ENCODE measurements at regions not wholly inside any gene's neighbourhood (a gene's known extent, or its start where the extent isn't known, plus 50 kb on each side); places are given as distances from the start of the nearest gene placed in this dataset.

DNA sequence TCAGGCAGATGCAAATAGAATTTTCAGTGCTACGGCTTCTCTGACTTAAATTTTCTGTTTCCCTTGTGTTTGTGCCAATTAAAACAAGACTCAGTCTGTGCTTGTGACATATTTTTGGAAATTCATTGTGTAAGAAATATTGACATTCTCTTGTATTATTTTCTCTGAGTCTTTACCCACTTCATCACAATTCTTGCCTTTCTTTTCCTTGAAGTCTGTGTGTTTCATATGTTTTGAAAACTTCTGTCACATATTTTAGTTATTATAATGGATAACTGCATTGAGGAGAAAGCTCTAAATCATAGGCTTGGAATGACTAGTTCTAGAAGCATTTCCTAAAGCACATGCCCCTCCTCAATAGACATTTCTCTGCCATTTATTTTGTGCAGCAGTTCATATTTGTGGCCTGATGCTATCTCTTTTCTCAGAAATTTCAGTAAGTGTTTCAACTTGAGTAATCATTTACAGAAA, 206.6 kb downstream of the PALM2AKAP2 start:
- no peak for DNase-seq
- WGBS, 2 donors = 74 to 84% methylated on average over 1 of the region's 1 CpG
- Histone ChIP-seq H3K27me3 (no peaks in the 10 kb centered on the region), H3K4me3 (no peak overlapping the region), H3K4me1 (no peaks in the 10 kb centered on the region), H3K36me3 (no peaks in the 10 kb centered on the region), H3K27ac (no peak overlapping the region), H3K9me3 (no peaks in the 10 kb centered on the region)
- no peak for TF ChIP-seq POLR2AphosphoS5 (IDR thresholded peaks at IDR 0.05)
- no peak for TF ChIP-seq EP300 (IDR thresholded peaks at IDR 0.05)
- no peak for TF ChIP-seq POLR2A (IDR thresholded peaks at IDR 0.05)
- TF ChIP-seq, protein P1, sequence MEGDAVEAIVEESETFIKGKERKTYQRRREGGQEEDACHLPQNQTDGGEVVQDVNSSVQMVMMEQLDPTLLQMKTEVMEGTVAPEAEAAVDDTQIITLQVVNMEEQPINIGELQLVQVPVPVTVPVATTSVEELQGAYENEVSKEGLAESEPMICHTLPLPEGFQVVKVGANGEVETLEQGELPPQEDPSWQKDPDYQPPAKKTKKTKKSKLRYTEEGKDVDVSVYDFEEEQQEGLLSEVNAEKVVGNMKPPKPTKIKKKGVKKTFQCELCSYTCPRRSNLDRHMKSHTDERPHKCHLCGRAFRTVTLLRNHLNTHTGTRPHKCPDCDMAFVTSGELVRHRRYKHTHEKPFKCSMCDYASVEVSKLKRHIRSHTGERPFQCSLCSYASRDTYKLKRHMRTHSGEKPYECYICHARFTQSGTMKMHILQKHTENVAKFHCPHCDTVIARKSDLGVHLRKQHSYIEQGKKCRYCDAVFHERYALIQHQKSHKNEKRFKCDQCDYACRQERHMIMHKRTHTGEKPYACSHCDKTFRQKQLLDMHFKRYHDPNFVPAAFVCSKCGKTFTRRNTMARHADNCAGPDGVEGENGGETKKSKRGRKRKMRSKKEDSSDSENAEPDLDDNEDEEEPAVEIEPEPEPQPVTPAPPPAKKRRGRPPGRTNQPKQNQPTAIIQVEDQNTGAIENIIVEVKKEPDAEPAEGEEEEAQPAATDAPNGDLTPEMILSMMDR (IDR thresholded peaks at IDR 0.05) = no peak
- intact Hi-C loops (cut with DNase I) = no loop called here

DNA sequence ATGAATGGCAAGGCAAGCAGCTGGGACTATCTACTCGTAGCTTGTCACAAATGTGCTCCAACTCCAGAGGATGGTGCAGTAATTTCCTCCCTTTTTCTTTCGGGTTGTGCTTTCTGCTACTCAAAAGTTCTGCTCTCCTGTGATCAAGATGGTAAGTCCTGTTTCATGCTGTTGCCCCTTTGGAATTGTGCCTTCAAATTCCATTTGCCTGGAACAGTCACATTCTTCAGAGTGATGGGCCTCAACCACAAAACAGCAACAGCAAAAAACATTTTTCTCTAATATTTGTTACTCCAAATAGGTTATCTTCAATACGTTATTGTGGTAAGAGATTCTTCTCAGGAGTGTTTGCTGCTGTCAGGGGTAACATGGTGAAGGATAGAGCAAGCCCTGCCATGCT, 209.3 kb downstream of the PALM2AKAP2 start:
- intact Hi-C loops (cut with DNase I) = no loop called here
- H3K27ac ChIP-seq = no peak overlapping the region

GRCh38 chr9:109990541-109990940, 210.5 kb downstream of the PALM2AKAP2 start:
- no peak for DNase-seq
- TF ChIP-seq, protein P1 (IDR thresholded peaks at IDR 0.05) = no peak
- Histone ChIP-seq H3K27me3 (no peaks in the 10 kb centered on the region), H3K4me3 (no peak overlapping the region), H3K36me3 (no peaks in the 10 kb centered on the region), H3K9me3 (no peaks in the 10 kb centered on the region), H3K4me1 (no peaks in the 10 kb centered on the region), H3K27ac (no peak overlapping the region)
- 78 to 88% methylated on average over 4 of the region's 4 CpGs for WGBS, 2 donors
- intact Hi-C loops (cut with DNase I) = no loop called here

More for the DNA sequence above, 209.3 kb downstream of the PALM2AKAP2 start:
- no peak for DNase-seq
- H3K36me3 ChIP-seq = no peaks in the 10 kb centered on the region
- no peaks in the 10 kb centered on the region for H3K27me3 ChIP-seq
- no peaks in the 10 kb centered on the region for H3K9me3 ChIP-seq
- no peaks in the 10 kb centered on the region for H3K4me1 ChIP-seq
- H3K4me3 ChIP-seq = no peak overlapping the region
- TF ChIP-seq, protein P1 (IDR thresholded peaks at IDR 0.05) = no peak
- TF ChIP-seq POLR2A (IDR thresholded peaks at IDR 0.05) = no peak
- TF ChIP-seq EP300 (IDR thresholded peaks at IDR 0.05) = no peak
- no peak for TF ChIP-seq POLR2AphosphoS5 (IDR thresholded peaks at IDR 0.05)
- WGBS, 2 donors = 90 to 98% methylated on average over 3 of the region's 3 CpGs

GRCh38 chr9:109992293-109992692, 212.3 kb downstream of the PALM2AKAP2 start:
- DNase-seq = no peak
- no peaks in the 10 kb centered on the region for H3K4me1 ChIP-seq
- H3K27me3 ChIP-seq = no peaks in the 10 kb centered on the region
- TF ChIP-seq, protein P1 (IDR thresholded peaks at IDR 0.05) = no peak
- TF ChIP-seq POLR2AphosphoS5 (IDR thresholded peaks at IDR 0.05) = no peak
- no peak for TF ChIP-seq POLR2A (IDR thresholded peaks at IDR 0.05)
- no peak for TF ChIP-seq EP300 (IDR thresholded peaks at IDR 0.05)
- 70 to 89% methylated on average over 1 of the region's 1 CpG for WGBS, 2 donors
- intact Hi-C loops (cut with DNase I) = no loop called here
- H3K27ac ChIP-seq = no peak overlapping the region
- H3K4me3 ChIP-seq = no peak overlapping the region
- no peaks in the 10 kb centered on the region for H3K9me3 ChIP-seq
- no peaks in the 10 kb centered on the region for H3K36me3 ChIP-seq

DNA sequence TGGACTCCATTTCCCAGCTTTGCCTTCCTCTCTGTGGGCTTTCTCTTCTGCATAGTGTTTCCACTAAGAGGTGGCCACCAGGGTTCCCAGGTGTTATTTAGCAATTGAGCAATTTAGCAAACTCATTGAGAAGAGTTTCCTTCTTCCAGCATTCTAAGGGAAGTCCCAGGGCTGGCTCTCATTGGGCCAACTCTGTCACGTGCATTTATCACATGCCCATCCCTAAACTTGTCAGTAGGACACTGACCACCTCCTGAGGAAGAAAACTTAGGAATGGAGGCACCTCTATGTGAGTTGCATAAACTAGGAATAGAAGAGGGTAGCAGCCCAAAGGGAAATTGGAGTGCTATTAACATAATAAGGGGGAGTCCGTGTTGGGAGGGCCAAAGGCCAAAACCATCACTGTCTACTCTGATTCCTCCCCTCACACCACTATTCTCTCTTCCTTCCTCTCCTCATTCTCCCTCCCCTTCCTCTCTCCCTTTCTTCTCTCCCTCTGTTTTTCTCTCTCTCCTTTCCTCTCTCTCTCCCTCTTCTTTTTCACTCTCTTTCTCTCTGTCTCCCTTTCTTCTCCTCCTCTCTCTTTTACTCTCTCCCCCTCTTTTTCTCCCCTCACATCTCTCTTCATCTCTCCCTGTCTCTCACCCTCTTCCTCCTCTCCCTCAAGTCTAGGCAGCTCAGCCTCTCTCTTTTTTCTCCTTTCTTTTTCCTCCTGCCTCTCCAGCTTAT, 213.4 kb downstream of the PALM2AKAP2 start:
- H3K4me3 ChIP-seq = no peak overlapping the region
- H3K27me3 ChIP-seq = no peaks in the 10 kb centered on the region
- WGBS, 2 donors = 46 to 76% methylated on average over 2 of the region's 2 CpGs
- H3K9me3 ChIP-seq = no peaks in the 10 kb centered on the region
- H3K36me3 ChIP-seq = no peaks in the 10 kb centered on the region
- intact Hi-C loops (cut with DNase I) = no loop called here
- H3K4me1 ChIP-seq = no peaks in the 10 kb centered on the region
- H3K27ac ChIP-seq = no peak overlapping the region
- TF ChIP-seq EP300 (IDR thresholded peaks at IDR 0.05) (no peak), POLR2A (IDR thresholded peaks at IDR 0.05) (no peak), POLR2AphosphoS5 (IDR thresholded peaks at IDR 0.05) (no peak)
- TF ChIP-seq, protein P1 (IDR thresholded peaks at IDR 0.05) = no peak
- no peak for DNase-seq
